Stomach smooth muscle (tissue), 2 donors: ENCODE measurements at regions not wholly inside any gene's neighbourhood (a gene's known extent, or its start where the extent isn't known, plus 50 kb on each side); places are given as distances from the start of the nearest gene placed in this dataset.
"Not testable (repeated sequence)": the region's sequence is repeated elsewhere in the genome, so short reads cannot be mapped to it uniquely, and the experiment has no call there.

Experiments
- H3K27ac ChIP-seq: one replicate; pipeline ENCODE4 v1.7.0; 2013; ENCODE audit warnings: mild to moderate bottlenecking, low read length, inconsistent platforms
- H3K27me3 ChIP-seq, 2 donors: one replicate each; pipeline ENCODE4 v1.7.0; 2013; ENCODE audit warnings: low read length in 2 of 2; ENCODE audit not compliant: insufficient read depth in 2 of 2, control insufficient read depth in 1 of 2
- H3K36me3 ChIP-seq, 2 donors: one replicate each; pipeline ENCODE4 v1.7.0; 2013; ENCODE audit warnings: low read length in 2 of 2; ENCODE audit not compliant: control insufficient read depth in 2 of 2, insufficient read depth in 2 of 2
- H3K4me1 ChIP-seq: one replicate; pipeline ENCODE4 v1.7.0; 2013; ENCODE audit warnings: low read length; ENCODE audit not compliant: control insufficient read depth, insufficient read depth
- H3K4me3 ChIP-seq, 2 donors: one replicate each; pipeline ENCODE4 v1.7.0; 2013; ENCODE audit warnings: low read length in 2 of 2
- H3K9ac ChIP-seq, 2 donors: one replicate each; pipeline ENCODE4 v1.7.0; 2013; ENCODE audit warnings: low read length in 2 of 2, mild to moderate bottlenecking in 1 of 2
- H3K9me3 ChIP-seq, 2 donors: one replicate each; pipeline ENCODE4 v1.7.0; 2013; ENCODE audit warnings: low read length in 2 of 2; ENCODE audit not compliant: control insufficient read depth in 2 of 2
- donor health status: healthy.
- donor health status: Pancreatic carcinoma.

DNA sequence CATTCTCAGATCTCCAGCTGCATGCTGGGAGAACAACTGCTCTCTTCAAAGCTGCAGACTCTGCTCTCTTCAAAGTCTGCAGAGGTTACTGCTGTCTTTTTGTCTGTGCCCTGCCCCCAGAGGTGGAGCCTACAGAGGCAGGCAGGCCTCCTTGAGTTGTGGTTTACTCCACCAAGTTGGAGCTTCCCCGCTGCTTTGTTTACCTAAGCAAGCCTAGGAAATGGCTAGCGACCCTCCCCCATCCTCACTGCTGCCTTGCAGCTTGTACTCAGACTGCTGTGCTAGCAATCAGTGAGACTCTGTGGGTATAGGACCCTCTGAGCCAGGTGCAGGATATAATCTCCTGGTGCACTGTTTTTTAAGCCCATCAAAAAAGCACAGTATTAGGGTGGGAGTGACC lies 591.7 kb downstream of the ALG10 start:
- not testable (repeated sequence) for H3K9me3 ChIP-seq

DNA sequence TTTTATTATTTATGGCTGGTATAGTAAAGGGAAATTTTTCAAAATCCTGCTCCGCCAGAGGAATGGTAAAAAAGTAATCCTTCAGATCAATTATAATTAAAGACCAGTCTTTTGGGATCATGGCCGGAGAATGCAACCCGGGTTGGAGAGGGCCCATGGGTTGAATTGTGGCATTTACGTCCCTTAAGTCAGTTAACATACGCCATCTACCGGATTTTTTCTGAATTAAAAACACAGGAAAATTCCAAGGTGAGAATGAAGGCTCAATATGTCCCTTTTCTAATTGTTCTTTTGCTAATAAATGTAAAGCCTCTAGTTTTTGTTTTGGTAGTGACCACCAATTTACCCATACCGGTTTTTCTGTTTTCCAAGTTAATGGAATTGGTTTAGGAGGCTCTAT lies 602.8 kb downstream of the ALG10 start:
- H3K27ac ChIP-seq, result no peak overlapping the region
- H3K9me3 ChIP-seq, result peaks cover 3 to 5% of the 10 kb centered on the region in 2 donors
- no peak overlapping the region for H3K4me3 ChIP-seq
- no peaks in the 10 kb centered on the region for H3K27me3 ChIP-seq
- no peaks in the 10 kb centered on the region for H3K36me3 ChIP-seq
- H3K9ac ChIP-seq, result no peak overlapping the region
- no peaks in the 10 kb centered on the region for H3K4me1 ChIP-seq

More for the DNA sequence above, 591.7 kb downstream of the ALG10 start:
- H3K36me3 ChIP-seq, H3K27me3 ChIP-seq, H3K4me3 ChIP-seq, H3K27ac ChIP-seq, H3K9ac ChIP-seq, H3K4me1 ChIP-seq: not testable (repeated sequence)

DNA sequence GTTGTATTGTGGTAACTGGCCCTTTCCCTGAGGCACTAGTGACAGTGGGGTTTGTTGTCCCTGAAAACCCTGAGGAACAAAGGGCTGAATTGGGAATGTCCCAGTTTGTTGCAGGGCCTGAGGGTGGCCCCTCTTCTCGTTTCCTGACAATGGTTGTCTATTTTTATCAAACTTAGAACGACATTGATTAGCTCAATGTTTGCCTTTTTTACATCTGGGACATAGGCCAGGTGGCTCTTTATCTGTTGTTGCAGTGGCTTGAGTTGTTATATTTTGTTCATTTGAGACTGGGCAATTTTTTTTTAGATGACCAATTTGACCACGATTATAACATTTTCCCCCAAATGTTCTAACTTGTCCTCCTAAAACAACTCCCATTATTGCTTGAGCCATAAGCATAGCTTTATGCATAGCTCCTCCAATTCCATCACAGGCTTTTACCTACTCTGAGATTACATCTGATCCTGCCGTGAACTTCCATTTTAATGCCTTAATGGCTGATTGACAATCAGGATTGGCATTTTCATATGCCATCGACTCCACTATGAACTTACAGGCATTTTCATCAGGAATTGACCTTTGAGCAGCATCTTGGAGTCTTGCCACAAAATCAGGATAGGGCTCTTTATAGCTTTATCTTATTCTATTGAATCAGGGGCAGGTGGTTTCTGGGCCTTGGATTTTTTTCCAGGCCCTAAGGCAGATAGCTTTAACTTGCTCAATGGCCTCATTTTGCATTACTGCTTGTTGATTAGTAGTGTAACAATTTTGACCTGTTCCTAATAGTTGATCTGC lies 604.3 kb downstream of the ALG10 start:
- Histone ChIP-seq H3K4me3 (no peak overlapping the region), H3K9ac (no peak overlapping the region), H3K27ac (no peak overlapping the region), H3K36me3 (no peaks in the 10 kb centered on the region), H3K4me1 (no peaks in the 10 kb centered on the region), H3K27me3 (no peaks in the 10 kb centered on the region), H3K9me3 (peaks cover 0 to 3% of the 10 kb centered on the region in 2 donors)
